AG20443 (cell line): ENCODE measurements at regions not wholly inside any gene's neighbourhood (a gene's known extent, or its start where the extent isn't known, plus 50 kb on each side); places are given as distances from the start of the nearest gene placed in this dataset.

Experiments
- DNase-seq: peaks from one replicate; pipeline ENCODE4 v3.0.0; 2012; ENCODE audit warnings: low spot score, mixed read lengths

DNA sequence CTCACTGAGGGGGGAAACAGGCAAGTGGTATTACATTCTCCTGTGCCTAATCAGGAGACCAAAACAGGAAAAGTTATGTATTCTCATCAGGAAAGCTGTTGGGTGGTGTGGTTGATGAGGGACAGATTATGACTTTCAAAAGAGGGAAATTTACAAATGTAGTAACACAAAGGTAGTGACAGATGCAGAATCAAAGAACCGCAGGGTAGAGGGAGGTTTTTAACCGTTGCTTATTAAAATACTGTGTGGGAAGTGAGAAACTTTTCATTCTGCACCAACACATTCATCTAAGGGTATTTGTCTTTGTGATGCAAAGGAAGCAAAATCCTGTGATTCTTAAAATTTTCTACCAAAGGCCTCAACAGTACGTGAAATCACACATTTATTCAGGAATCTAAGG lies 288.2 kb upstream of the MAN1A1 start:
- no peak for DNase-seq

DNA sequence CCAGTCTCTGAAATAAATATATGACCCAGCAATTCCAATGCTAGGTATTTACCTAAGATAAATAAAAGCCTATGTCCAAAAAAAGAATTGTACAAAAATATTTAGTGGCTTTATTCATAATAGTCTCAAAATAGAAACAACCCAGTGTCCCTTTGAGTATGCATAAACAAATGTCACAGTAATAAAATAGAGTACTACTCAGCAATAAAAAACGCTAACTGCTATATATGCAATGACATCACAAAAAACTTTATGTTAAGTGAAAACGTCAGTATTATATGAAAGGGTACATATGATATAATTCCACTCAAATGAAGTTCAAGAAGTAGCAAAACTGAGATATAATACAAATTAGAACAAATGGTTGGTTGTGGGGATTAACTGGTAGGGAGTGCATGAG lies 286.5 kb upstream of the MAN1A1 start:
- no peak for DNase-seq

DNA sequence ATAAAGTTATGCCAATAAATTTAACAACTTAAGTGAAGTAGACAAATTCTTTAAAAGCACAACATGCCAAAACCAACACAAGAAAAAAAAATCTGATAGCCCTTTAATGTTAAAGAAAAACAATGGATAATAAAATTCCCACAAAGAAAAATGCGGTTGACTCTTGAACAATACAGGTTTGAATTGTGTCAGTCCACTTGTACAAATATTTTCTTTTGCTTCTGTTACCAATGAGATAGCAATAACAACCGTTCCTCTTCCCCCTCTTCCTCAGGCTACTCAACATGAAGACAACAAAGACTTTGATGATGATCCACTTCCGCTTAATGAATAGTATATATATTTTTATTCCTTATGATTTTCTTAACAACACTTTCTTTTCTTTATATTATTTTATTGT lies 283.9 kb upstream of the MAN1A1 start:
- DNase-seq: no peak

DNA sequence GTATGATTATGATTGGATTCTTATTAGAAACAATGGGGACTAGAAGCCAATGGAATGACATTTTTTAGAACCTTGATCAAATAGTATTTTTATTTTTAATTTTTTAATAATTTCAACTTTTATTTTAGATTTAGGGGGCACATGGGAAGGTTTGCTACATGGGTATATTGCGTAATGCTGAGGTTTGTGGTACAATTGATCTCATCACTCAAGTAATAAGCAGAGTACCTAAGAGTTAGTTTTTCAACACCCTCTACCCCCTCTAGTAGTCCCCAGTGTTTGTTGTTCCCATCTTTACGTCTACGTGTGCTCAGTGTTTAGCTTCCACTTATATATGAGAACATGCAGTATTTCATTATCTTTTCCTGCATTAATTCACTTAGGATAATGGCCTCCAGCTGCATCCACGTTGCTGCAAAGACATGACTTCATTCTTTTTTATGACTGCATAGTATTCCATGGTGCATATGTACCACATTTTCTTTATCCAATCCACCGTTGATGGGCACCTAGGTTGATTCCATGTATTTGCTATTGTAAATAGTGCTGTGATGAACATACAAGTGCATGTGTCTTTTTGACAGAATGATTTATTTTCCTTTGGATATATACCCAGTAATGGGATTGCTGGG lies 281.1 kb upstream of the MAN1A1 start:
- DNase-seq: no peak

DNA sequence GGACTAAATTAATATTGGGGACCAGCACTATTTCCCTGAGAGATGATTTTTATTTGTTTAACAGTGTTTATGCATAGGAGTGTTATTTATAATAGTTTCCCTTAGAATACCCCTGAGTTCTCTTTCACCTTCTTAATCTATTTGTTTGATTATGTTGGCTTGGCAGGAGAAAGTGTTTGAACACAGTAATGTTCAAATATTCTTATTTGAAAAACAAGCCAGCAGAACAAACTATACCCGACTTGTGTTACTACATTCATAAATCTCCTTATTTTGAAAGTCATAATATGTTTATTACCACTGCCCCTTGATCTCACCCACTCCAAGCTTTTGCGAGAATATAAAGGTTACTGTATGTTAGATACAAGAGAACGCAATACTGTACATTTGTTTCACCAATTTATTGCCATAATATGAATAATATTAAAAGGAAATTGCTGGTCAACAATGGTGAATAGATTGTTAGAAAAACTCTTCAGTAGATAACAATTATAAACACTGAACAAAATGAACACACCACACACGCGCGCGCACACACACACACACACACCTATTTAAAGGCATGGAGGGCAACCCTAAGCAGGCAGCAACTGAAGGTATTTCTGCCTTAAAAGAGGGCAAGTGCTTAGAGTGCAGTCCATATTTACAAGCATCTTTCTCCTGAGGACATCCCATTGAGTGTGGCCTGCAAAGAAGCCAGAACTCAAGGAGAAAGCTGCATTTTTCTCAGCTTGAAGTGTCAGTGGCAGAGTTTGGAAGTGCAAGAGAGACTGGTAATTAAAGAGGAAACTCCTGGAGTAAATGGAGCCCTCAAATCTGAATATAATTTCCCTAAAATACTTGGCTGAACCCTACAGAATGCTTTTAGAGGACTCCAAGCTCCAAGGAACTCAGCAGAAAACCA lies 279.4 kb upstream of the MAN1A1 start:
- DNase-seq: no peak

DNA sequence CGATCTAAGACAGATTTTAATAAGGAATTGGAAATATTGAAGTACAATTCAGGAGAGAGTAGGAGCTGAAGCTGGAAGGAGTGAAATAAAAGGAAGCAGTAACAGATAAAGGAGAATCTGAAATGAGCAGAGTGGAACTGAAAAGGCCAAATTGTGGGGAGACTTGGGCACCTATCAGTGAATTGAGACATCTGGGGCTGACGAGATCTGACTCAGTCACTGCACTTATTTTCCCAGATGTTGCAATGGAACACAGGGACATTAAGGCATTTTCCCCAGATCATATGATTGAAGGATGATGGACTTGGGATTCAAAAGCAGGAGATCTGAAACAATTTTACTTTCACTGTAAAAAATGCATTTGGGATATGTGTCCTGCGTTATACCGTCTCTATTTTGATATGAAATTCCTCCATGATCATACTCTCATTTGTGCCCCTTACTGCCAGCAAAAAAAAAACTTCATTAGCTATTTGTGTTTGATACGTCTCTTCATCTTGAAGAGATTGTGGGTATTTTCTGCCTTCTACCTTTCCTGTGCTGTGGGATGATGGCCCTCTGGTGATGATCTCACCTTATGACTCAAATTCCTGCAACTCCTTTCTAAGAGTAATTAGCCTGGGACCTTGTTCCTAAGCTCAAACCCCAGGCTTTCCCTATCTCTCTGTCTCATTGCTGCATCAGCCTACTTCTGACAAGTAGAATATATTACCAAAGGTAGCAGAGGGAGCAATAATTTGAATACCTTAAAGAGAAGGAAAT lies 278.5 kb upstream of the MAN1A1 start:
- DNase-seq: peak; percentile 24

DNA sequence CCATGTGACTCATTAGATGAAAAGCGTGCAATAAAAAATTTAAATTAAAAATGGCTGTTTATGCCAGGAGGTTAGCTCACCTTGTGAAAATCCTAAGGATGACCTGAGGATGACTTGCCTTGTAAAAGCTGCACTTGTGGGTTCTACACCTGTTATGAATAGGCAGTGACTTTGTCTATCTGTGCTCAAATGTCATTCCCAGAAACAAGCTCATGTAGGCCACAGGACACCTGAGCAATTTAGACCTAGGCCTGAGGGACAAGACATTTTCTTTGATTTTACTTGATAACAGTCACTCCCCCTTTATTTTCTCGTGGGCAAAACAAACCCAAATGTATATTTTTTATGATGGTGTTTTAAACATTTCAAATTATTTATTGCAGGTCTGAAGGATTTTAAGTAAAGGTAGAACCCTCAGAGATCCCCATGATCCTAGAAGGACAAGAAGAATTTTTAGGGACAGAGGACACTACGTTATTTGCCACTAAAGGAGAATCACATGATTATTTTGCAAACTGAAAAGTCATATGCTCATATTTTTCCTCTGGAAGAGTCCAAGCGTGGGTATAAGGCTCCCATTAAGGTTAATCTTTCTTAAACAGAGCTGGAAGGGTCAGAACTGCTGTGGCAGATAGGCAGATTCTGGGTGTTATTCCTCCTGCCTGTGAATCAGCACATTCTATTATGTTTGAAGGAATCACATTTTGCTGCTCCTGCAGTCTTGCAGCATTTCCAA lies 277.5 kb upstream of the MAN1A1 start:
- DNase-seq: no peak

DNA sequence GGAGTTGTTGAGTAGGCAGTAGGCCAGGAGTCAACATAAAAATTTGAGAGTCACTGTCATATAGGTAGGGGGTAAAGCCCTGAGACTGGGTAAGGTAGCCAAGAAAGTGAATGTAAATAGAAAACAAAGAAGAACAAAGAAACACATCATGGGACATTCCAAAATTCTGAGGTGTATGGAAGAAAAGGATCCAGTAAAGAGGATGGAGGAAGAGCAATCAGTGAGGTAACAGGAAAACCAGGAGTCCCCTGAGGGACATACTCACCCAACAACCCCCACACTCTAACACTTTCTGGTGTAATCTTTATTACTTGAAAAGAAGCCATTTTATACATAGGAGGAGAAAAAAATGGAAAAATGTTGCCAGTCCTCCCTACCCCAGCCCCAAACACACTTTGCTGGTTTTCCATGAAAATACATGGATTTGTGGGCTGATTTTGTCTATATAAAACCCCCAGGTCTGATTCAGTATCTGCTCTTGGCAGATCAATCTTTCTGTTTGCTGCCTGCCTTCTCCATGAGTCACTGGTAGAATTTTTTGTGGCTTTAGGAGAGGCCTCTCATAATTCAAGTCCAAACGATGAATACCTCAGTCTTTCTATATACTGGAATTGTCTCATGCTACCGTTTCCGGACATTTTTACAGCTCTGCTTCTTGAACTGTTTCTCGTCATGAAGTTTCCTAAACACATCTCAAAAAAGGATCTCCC lies 271.4 kb upstream of the MAN1A1 start:
- peak; percentile 67 for DNase-seq

DNA sequence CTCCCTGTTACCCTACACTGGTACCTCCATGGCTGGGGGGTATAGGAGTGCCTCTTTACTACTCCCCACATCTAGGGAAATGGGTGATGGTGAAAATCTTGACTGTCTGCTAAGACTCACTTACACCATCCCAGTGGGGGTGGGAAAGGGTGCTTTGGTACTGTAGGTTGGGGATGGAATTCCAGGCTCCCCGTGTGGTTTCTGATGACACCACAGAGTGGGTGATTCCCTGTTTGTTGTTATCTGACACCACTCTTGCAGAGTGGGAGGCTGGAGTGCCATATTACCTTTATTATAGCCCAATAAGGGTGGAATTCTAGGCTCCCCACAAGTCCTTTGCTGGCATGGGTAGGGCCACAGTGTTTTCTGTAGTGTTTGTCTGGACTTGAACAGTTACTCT lies 264.6 kb upstream of the MAN1A1 start:
- DNase-seq: no peak

DNA sequence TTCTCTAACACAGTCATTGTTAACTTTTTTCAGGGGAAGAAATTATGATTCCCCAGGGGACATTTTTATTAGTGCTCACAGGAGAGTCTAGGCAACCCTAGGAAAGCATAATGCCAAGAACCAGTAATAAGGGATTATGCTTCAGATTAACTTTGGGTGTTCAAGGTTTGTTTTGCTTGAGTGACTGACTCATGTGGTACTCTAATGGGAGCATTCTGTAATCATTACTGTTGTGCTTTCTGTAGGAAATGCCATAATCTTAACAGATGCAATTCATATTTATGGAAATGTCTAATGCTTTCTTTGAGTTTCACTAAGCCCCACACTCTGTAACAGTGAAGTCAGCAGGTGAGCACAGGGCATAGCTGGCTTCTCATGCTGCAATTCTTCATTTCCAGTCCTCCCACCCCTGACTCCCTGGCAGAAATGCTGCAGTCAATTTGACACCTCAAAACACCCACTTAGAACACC lies 263.4 kb upstream of the MAN1A1 start:
- no peak for DNase-seq

DNA sequence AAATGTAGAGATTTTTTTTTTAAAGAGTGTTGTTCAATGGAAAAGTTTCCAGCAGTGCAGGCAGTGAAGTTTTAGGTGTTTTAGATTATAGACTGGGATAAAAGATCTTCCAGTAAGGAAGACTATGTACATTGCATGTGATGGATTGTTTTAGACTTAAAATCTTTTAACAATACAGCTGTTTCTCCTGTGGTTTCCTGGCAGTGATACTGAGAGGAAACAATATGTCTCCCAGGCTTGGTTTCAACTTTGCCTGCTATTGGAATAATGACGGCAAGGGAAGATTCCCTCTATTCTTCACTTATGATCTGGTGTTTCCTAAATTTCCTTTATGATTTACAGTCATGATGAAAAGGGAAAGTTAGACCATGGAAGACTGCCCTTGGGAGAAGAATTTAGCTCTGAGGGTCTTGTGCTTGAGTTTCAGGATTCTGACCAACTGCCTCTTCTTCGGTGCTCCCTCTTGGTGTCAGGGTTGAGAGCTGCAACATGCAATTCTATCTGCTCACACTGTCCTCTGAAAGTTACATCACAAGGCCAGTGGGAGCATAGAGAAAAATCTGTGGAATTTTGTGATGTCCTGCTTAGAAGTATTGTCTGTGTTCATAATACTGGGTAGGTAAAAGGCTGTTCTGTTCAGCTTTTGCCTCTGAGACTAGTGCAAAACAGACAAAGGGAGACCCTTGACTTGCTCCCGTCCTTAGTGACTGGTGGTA lies 262.8 kb upstream of the MAN1A1 start:
- DNase-seq: peak; percentile 47

DNA sequence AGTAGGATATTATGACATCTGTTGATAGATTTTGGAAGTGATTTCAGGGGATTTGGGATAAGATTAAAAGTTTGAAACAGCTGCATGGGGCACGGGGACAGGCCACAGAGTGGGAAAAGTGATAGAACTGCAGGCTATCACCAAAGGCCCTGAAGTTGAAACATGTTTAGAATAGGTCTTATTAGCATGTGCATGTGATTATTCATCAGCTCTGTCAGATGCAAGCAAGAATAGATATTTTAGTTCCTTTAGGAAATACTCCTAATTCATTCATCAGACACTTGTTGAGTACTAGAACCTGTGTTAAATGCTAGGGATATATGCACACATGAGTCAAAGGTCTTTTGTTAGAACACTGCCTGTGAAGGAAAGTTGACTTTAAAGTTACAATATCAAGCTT lies 261.2 kb upstream of the MAN1A1 start:
- DNase-seq: no peak

DNA sequence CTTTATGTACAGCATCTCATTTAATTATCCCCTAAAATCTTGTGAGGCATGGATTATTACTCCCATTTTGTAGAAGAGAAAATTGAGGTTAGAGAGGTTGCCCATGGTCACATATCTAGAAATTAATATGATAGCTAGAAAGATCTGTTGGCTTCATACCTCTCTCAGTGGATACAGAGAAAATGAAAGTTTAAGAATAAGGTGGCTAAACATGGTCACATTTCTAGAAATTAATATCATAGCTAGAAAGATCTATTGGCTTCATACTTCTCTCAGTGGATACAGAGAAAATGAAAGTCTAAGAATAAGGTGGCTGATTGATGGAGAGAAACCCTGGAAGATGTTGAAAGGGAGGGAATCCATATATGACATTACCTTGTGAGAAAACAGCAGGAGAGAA lies 260.7 kb upstream of the MAN1A1 start:
- DNase-seq: no peak

DNA sequence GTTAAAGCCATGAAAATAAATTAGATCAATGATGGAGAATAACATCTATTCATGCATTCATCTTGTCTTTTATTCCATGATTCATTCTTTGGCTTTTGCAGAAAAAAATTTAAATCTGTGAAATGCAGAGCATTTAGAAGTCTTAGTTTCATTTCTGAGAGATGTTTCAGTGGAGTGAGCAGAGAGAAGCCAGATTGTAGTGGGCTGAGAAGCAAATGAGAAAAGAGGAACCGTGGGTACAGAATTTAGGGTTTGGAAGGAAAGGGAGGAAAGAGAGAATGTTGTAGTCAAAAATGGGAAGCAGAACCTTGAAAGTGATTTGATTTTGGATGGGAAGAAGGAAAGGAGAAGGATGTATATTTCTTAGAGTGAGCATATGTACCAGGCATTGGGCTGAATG lies 260.3 kb upstream of the MAN1A1 start:
- DNase-seq: no peak

DNA sequence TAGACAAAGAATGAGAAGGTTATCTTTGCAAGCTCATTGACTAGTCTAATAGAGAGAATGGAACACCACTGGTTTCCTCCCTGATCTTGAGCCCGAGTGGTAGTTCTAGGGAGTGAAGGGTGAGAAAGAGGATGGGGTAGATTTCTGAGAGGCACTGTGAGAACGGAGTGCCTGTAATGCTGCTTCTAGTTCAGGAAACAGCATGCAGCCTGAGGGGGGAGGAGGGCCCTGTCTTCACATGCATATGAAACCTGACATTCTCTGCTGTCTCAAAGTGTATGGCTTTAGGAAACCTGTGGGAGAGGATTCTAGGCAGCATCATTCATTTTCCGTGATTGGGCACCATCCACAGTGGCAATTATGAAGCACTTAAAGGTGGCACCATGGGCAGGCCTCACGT lies 259.4 kb upstream of the MAN1A1 start:
- DNase-seq: no peak

DNA sequence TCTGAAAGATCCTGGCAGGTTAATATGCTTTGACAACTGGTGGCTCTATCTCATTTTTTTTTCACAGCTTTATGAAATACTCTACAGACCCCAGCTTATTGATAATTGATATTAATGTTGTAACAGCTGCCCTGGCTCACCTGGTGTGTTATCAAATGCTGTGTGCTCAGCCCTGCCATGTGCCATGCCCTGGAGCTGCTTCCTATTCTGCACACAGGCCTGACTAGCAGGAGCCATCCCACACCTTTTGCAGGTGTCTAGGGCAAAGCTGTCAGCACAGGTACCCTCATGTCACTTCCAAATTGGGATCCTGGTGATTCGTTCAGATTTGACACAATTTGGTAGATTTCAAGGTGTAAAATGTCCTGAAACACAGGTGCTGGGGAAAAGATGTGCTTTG lies 254.6 kb upstream of the MAN1A1 start:
- DNase-seq: no peak

DNA sequence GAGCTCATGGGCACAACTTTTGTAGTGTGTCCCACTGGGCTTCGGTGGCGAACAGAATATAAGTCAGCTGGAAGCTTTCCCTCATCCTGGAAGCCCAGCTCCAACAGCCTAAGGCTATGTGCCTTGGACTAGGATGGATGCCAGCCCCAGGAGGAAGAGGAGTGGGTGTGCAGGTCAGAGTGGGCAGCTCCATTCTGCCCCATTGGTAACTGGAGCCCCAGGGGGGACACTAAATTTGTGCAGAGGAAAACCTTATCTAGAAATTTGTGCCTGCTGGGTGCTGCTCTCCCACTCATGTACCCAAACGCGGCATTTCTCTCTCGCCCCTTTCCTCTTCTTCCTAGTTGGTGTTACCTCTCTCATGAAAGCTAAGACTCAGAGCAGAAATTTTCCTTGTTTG lies 253.9 kb upstream of the MAN1A1 start:
- DNase-seq: no peak

DNA sequence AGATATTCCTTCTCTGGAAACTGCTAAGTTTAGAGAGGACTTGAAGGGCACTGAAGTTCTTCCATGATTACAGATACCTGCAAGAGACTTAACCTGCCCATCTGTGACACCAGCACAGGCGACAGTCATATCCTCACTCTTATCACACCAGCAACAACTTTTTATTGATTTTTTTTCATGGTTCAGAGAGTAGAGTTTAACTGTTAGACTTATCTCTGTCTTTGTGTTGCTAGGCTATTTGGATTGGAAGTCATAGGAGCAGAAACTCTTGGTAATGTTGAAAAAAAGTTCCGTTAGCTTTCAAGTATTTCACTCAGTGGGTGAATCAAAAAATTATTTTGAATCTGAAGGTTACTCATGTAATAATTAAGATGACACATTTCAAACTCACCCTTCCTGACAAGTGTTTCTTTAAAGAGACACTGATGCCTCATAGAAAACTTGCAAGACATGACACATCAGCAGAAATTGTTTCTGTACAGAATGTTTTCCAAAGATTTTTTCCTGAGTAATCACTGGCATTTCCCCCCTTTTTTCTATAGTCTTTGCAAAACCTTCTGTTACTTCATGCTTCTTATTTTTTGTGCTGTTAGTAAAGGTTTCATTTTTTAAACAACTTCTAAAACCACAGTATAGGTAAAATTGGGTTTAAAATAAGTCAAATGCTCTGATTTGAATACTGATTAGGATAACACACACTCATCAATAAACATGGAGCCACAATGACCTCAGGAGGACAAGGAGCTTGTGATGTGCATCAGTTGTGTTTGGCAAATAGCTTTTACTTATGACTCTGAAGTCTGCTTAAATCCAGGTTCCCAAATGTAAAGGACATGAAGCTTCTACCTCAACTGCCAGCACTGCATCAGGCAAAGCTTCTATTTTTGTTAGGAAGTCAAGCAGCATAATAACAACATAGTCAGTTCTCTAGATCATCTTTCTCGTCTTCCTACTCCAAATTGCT lies 252.9 kb upstream of the MAN1A1 start:
- DNase-seq: peak; percentile 68

DNA sequence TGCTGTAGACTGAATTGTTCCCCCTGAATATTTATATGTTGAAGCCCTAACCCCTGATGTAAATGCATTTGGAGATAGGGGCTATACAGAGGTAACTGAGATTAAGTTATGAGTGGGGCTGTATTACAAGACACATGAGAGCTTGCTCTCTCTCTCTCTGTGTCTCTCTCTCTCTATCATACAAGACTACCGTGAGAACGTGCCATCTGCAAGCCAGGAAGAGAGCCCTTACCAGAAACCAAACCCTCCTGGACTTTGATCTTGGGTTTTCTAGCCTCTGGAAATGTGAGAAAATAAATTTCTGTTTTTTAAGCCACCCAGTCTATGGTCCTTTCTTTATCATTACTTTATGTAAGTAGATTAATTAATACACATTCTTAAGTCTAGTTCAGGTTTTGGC lies 249.3 kb upstream of the MAN1A1 start:
- DNase-seq: no peak

DNA sequence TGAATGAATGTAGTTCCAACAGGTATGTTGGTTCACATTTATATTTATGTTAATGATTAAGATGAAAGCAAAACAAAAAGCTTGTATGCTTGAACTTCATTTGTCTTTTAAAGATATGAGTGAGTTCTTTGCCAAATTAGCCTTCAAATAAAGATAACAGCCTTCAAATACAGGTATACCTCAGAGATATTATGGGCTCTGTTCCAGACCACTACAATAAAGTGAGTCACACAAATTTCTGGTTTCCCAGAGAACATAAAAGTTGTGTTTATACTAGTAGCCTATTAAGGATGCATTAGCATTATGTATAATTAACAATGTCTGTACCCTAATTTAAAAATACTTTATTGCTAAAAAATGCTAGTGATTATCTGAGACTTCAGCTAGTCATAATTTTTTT lies 245.3 kb upstream of the MAN1A1 start:
- no peak for DNase-seq
